ENCODE measurements at regions not wholly inside any gene's neighbourhood (a gene's known extent, or its start where the extent isn't known, plus 50 kb on each side); places are given as distances from the start of the nearest gene placed in this dataset.

- TF ChIP-seq CTCF (IDR thresholded peaks at IDR 0.05) (no peak), EZH2phosphoT487 (IDR thresholded peaks at IDR 0.05) (no peak), EZH2 (IDR thresholded peaks at IDR 0.05) (no peak)
These were observed 691.8 kb downstream of the TSN start for GRCh38 chr2:122447237-122447636.

All from neural progenitor cell (in vitro differentiated cells).